Urothelium cell line (cell line): ENCODE measurements at regions not wholly inside any gene's neighbourhood (a gene's known extent, or its start where the extent isn't known, plus 50 kb on each side); places are given as distances from the start of the nearest gene placed in this dataset.

ENCODE experiments used
- DNase-seq: peaks from one replicate; pipeline ENCODE4 v3.0.0; 2011; ENCODE audit warnings: low spot score, mixed read lengths
- FAIRE-seq: peaks from 2 replicates; lab custom pipeline; 2011; peaks lifted over from hg19 to GRCh38; lab: Jason Lieb, UNC

GRCh38 chr3:164608554-164609276, 469.6 kb downstream of the SI start:
- no peak for FAIRE-seq
- no peak for DNase-seq

GRCh38 chr3:164604687-164605086, 473.6 kb downstream of the SI start:
- FAIRE-seq (no peak), DNase-seq (no peak)

DNA sequence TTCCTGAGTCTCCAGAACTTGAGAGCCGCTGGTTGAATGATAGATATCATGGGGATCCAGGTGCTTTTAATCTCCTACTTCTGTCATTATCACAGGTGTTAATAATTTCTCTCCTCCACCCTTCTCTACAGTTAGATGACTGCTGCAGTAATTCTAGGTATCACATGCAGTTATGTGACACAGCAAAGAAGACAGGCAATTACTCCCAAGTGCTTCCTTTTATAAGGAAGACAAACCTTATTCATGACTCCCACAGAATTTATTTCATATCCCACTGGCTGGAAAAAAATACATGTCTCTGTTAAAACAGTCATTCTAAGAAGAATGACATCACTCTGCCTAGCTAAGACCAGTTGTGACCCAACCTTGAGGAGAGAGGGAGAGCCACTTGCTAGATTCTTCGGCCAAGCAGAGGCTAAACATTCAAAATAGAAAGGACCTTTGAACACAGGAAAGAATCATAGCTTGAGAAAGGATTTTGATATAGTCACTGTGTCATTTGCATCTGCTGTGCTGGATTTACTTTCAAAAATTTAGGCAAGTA, 500.6 kb downstream of the SI start:
- FAIRE-seq = no peak

GRCh38 chr3:164572436-164572835, 505.9 kb downstream of the SI start:
- no peak for FAIRE-seq
- no peak for DNase-seq

More for the DNA sequence above, 500.6 kb downstream of the SI start:
- DNase-seq = no peak

DNA sequence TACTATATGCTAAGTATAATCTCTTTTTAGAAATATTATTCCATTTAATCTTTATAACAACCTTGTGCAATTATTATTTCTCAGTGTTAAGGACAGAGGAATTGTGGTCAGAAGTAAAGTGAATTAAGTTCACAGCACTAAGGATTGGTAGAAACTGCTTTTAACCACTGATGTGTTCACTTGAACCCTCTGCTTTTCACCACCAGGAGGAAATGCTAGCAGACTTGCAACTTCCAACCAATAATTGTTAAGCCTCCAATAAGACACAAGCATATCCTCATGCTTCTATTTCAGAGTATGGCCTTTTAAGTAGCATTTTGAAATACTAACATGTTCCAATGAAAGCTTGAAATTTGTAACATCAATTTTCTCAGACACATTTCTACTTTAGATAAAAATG, 527.4 kb downstream of the SI start:
- FAIRE-seq (no peak), DNase-seq (no peak)

DNA sequence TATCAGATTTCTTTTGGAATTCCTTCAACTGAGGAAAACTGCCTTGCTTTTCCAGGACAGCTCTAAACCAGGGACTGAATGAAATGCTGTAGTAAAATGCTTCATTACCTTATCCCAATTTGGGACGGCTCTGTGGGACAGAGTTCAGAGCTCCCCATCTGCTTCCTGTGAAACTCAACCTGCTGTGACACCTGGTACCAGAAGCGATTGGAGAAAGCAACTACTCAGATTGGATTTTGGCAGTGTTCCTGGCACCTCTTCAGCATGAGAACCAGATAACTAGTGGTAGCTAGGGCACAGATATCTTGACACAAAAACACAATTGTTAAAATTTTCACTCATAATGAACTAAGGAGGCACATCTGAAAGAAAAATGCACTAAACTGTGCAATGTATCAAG, 539.1 kb downstream of the SI start:
- FAIRE-seq (no peak), DNase-seq (no peak)

GRCh38 chr3:164537485-164537884, 540.8 kb downstream of the SI start:
- DNase-seq = no peak
- no peak for FAIRE-seq

DNA sequence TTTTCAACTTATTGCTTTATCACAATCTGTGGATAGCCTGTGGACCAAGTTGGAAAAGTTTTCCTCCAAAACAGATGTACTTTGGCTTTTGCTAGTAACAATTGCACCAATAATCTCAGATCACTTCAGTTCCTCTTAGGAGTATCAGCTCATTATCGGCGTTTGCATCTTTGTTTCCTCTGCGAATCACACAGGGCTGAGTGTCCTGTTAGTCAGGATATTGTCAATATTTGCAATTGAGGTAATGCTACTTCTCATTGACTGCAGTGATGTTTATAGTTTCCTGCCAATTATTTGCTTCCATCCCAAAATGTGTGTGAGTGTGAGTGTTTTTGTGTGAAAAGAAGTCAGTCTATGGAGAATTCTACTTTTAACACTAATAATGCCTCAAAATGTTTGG, 545.0 kb downstream of the SI start:
- no peak for FAIRE-seq
- no peak for DNase-seq

DNA sequence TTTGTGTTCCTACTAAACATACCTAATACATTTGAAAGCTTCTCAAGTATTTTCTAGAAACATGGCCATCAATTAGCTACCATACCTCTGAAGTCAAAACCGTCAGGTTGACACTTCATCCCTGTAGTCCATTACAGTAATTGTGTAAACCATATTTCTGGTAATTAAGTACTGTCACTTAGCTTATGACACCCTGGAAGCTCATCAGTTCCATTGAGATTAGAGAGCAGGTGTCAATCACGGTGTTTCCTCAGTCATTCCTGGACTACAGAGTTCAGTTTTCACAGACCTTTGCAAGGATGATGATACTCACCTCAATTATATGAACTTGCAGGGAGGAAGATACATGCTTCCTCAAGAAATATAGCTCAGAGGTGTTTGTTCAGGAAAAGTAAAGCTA, 552.0 kb downstream of the SI start:
- FAIRE-seq = no peak
- DNase-seq = no peak

- no peak for FAIRE-seq
- no peak for DNase-seq
Measured at GRCh38 chr3:164524201-164524600, 554.1 kb downstream of the SI start.

DNA sequence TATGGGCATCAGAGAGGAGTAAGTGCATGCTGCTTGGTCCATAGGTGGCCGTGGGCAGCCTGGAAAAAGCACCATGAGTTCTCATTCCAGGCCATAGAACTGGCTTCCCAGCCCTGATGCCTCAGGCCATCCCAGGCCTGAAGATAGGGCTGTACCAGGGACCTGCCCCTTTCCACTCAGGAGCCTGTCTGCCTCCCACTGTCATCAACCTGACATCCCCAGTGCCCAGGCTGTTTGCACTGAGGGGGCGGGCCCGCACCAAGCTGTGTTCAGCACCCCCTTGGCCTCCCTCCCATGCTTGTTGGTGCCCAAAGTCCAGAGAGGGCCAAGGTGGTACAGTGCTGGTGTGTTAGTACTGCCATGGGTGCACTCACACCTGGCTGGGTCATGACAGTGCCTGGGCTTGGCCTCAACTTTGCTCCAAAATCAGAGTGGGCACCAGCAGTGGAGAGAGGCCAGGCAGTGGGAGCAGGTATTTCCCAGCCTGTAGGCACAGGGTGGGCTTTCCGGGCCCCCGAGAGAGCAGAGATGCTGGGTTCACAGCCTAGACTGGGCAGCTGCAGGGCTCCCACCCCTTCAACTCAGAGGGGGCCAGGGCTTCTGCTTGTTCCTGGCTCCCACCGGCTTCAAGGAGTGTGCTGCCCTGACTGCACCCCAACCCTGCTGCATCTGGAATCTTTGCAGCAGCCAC, 556.1 kb downstream of the SI start:
- FAIRE-seq (no peak), DNase-seq (no peak)

DNA sequence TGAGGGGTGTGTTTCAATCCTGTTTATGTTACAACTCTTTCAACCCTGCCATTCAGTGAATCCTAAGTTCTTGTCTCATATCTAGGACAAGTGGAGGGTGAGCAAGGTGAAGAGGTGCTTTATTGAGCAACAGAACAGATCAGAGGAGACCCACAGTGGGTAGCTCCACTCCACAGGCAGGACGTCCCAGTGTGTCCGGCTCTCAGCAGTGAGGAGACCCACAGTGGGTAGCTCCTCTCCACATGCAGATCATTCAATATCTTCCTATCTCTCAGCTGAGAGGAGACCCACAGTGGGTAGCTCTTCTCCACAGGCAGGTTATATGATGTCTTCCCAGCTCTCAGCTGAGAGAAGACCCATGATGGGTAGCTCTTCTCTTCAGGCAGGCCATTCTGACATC, 556.7 kb downstream of the SI start:
- no peak for FAIRE-seq
- no peak for DNase-seq

GRCh38 chr3:164521139-164521538, 557.2 kb downstream of the SI start:
- DNase-seq (no peak), FAIRE-seq (no peak)

- DNase-seq = no peak
Measured at GRCh38 chr3:164515256-164515655, 563.0 kb downstream of the SI start.

DNA sequence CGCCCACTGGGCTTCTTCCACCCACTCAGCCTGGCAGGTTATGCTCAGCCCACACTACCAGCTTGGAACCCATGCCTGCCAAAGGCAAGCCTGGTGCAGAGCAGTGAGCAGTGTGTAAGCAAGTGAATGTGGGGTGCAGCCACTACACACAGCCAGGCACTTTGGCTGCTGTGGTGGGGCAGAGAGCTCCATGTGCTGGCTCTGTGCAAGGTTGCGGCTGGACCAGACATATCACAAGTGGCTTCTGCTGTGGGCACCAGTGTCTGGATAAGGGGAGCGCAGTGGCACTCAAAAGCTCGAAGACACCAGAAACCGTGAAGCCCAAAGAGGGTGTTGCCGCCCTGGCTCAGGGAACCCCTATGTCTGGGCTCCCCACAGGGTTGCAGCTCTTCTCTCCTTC, 563.7 kb downstream of the SI start:
- no peak for FAIRE-seq
- DNase-seq = no peak

More at GRCh38 chr3:164515256-164515655, 563.0 kb downstream of the SI start:
- no peak for FAIRE-seq

GRCh38 chr3:164507886-164508285, 570.4 kb downstream of the SI start:
- DNase-seq (no peak), FAIRE-seq (no peak)

DNA sequence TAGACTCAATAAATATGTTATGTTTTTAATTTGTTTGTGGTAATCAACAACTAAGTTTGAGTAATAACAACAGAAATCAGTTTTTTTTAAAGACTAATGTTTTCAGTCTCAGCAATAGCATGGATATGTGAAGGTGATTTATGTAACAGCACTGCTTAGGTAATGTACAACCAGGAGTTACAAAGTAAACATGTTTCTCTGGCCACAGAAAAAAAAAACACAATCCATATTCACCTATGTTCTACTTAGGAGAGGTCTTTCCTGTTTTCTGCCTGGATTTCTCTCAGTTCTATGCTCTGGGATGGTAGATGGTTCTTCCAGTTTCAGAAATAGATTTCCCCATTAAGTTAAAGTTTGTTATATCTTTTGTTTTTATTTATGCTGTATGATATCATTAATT, 579.4 kb downstream of the SI start:
- DNase-seq (no peak), FAIRE-seq (no peak)

- no peak for FAIRE-seq
- no peak for DNase-seq
Measured at GRCh38 chr3:164488893-164489292, 589.4 kb downstream of the SI start.

GRCh38 chr3:164486150-164486549, 592.1 kb downstream of the SI start:
- no peak for FAIRE-seq
- DNase-seq = no peak

- FAIRE-seq (no peak), DNase-seq (no peak)
Measured at GRCh38 chr3:164479978-164480377, 598.3 kb downstream of the SI start.

DNA sequence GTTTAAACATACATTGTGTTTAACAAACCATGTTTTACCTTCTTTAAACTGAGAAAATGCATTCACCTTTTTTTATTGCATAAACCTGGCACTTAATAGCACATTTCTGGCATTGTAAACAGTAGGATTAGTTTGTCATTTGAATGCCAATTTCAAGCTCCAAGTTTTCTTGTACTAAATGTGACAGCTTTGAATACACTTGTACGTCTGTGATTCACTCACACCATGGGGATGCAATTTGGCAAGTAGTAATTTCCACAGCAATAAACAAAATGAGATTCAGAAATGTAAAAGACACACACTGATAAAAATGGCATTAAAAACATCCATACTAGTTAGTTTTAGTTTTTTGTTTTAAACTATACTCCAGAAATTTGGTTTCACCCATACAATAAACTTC, 598.9 kb downstream of the SI start:
- FAIRE-seq = no peak
- no peak for DNase-seq

GRCh38 chr3:164478323-164478722, 600.0 kb downstream of the SI start:
- DNase-seq (no peak), FAIRE-seq (no peak)
